HFF-Myc (cell line): ENCODE measurements at regions not wholly inside any gene's neighbourhood (a gene's known extent, or its start where the extent isn't known, plus 50 kb on each side); places are given as distances from the start of the nearest gene placed in this dataset.

ENCODE experiments used
- DNase-seq: peaks from one replicate; pipeline ENCODE4 v3.0.0-alpha.2; 2011; ENCODE audit warnings: low read depth; ENCODE audit errors: extremely low read depth
- H3K4me3 ChIP-seq: replicated peaks from 2 replicates; pipeline ENCODE4 v1.5.1; 2011; ENCODE audit warnings: low read depth, mild to moderate bottlenecking, control low read depth, low read length
- TF ChIP-seq, protein P1 (sequence below): IDR thresholded peaks from 2 replicates; pipeline ENCODE4 v1.5.1; 2012; ENCODE audit warnings: mild to moderate bottlenecking, low read depth, low read length, control low read depth; ENCODE audit errors: missing control alignments

DNA sequence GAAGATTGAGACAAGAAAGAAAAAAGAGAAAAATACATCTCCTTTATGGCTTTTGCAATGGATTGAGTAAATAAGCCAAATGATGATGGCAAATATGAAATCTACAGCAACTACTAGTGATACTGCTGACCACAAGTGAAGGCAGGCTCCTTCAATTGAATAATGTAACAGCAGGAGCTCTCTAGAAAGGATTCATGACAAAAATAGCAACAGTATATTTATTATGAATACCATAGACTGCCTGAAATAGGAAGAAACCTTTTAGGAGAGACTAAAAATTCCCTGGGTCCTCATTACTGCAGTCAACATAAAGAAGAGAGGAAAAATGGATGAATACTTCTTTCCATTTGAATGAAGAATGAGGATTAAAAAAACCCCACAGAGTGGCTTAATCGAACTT, 306.8 kb upstream of the ANXA10 start:
- TF ChIP-seq, protein P1, sequence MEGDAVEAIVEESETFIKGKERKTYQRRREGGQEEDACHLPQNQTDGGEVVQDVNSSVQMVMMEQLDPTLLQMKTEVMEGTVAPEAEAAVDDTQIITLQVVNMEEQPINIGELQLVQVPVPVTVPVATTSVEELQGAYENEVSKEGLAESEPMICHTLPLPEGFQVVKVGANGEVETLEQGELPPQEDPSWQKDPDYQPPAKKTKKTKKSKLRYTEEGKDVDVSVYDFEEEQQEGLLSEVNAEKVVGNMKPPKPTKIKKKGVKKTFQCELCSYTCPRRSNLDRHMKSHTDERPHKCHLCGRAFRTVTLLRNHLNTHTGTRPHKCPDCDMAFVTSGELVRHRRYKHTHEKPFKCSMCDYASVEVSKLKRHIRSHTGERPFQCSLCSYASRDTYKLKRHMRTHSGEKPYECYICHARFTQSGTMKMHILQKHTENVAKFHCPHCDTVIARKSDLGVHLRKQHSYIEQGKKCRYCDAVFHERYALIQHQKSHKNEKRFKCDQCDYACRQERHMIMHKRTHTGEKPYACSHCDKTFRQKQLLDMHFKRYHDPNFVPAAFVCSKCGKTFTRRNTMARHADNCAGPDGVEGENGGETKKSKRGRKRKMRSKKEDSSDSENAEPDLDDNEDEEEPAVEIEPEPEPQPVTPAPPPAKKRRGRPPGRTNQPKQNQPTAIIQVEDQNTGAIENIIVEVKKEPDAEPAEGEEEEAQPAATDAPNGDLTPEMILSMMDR = no peak
- no peak overlapping the region for H3K4me3 ChIP-seq
- no peak for DNase-seq

DNA sequence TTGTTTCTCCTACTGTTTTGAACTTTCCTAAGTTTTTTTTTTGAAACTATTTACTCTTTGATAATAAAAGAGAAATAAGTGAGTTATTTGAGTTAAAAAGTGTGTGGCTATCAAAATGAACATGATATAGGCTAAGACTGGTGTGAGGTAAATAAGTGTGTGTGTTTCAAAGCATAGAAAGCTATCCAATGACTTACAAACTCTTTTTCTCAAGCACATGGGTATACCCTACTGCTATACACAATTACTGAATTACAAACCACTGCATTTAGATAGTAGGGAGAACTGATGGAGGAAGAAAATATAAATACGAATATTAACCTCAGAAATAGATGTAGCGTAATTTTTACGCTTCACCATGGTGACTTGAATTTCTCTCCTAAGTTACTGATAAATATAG, 305.8 kb upstream of the ANXA10 start:
- DNase-seq = no peak
- no peak overlapping the region for H3K4me3 ChIP-seq
- TF ChIP-seq, protein P1 = no peak

DNA sequence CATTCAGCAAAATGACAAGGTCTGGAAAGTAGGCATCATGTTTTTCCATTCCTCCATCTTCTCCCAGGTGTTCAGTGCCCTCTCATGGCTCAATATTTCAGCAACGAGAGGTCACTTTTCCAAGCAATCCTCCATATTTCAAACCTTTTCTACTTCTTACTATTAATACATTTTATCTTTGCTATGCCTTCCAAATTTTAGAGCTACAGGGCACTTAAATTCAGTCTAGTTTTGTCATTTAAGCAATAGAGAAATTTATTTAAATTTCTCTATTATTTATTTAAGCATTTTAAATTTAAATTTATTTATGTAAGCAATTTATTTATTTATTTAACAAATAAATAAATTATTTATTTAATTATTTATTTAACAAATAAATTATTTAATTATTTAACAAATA, 305.1 kb upstream of the ANXA10 start:
- no peak for DNase-seq
- H3K4me3 ChIP-seq = no peak overlapping the region
- TF ChIP-seq, protein P1 = no peak

DNA sequence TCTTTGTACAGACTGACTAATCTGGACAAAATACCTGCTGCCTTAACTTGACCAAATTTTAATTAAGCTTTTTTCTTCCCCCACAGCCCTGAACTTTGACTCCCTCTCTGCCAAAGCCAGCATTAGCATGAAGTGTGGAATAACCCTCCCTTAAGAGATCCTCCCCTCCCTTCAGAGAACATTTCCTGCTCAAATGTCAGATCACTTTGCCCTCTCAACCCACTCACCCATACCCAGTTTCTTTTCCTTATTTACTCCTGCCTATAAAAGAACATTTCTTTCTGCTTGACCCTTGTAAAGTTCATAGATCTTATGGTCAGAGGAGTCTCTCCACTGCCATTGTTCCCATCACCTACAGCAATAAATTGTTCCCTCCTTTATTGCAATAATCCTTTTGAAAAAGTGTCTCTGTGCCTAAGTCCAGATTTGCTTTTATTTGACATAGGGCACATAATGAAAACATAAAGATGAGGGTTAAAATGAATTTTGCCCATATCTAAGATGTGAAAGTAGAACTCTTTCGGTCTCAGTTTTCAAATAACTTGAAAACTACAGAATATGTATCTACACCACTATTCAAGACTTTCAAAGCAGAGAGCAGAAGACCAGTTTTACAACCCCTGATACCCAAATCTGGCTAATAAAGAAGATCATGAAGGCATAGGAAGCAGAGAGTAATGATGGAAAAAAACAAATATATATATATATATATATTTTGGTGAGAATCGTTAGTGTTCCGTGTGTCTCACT, 289.7 kb upstream of the ANXA10 start:
- TF ChIP-seq, protein P1 = no peak
- no peak overlapping the region for H3K4me3 ChIP-seq
- no peak for DNase-seq

DNA sequence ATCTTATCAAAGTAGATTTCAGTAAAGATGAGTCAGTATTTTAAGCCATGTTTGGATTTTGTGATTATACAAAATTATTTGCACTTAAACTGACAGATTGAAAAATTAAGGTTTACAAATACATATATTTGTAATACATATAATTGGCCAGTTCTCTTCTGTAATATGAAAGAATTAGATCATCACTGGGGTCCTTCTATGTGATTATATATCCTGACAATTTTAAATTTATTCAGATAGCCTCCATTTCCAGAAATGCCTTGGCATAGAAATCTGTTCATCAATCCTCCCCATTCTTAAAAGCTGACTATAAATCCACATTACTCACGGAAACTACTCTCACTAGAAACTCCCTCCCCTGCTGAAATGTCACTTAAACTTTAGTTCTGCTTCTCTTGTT, 280.4 kb upstream of the ANXA10 start:
- DNase-seq = no peak

DNA sequence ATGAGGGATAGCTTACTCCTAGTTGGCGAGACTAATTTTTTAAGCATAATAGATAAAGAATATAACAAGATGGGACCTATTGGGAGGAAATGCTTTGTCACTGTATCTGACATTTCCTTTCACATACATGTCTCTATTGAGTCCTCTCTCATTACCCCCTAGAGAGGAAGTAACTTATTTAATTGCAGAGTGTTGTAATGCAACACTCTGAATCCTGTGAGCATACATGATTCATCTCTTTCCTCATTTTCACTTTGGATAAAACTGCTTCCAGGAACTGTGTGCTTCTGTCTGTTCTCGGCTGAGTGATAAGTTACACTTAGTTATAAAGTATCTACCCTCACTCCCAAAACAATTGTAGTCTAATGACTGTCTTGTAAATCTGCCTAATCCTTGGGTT, 266.1 kb upstream of the ANXA10 start:
- H3K4me3 ChIP-seq = no peak overlapping the region
- DNase-seq = no peak
- TF ChIP-seq, protein P1 = no peak

More for the DNA sequence above, 280.4 kb upstream of the ANXA10 start:
- H3K4me3 ChIP-seq = no peak overlapping the region
- TF ChIP-seq, protein P1 = no peak

DNA sequence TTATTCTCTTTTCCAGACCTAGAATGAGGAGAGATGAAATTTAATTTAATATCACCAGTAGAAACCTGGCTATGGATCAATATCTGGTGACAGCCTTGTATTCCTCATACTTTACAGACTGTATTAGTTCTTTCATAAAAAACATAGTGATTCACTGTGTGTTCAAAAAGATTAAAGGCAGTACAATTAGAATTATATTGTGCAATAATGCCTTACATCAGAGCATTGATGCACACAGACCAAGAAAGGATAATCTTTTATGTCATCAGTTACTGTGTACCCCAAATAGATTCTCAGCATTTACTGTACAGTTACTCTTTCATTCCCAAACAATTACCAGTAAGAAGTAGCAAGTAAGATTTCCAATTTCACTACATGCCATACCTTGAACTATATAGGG, 260.5 kb upstream of the ANXA10 start:
- TF ChIP-seq, protein P1 = no peak
- no peak overlapping the region for H3K4me3 ChIP-seq
- no peak for DNase-seq
